ENCODE measurements at regions not wholly inside any gene's neighbourhood (a gene's known extent, or its start where the extent isn't known, plus 50 kb on each side); places are given as distances from the start of the nearest gene placed in this dataset.

DNA sequence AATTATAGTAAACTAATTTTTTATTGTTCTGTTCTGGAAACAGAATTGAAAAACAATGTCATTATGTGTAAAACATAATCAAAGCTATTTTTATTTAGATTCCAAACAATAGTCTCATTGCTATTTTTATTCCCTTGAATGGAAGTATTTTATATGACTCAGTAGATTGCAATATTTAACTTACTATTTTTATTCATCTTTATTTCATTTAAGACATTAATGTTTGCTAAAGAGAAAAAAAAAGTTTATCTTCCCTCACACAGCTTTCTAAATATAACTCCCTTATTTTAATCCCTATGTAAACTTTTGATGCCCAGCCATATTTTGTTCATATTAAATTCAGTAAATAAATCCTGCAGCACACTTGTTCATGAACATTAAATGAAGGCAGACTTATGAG, 622.4 kb downstream of the SLC6A15 start:
- TF ChIP-seq EP300 (IDR thresholded peaks at IDR 0.05) (no peak), POLR2AphosphoS5 (IDR thresholded peaks at IDR 0.05) (no peak), POLR2A (IDR thresholded peaks at IDR 0.05) (no peak)
- TF ChIP-seq, protein P1, sequence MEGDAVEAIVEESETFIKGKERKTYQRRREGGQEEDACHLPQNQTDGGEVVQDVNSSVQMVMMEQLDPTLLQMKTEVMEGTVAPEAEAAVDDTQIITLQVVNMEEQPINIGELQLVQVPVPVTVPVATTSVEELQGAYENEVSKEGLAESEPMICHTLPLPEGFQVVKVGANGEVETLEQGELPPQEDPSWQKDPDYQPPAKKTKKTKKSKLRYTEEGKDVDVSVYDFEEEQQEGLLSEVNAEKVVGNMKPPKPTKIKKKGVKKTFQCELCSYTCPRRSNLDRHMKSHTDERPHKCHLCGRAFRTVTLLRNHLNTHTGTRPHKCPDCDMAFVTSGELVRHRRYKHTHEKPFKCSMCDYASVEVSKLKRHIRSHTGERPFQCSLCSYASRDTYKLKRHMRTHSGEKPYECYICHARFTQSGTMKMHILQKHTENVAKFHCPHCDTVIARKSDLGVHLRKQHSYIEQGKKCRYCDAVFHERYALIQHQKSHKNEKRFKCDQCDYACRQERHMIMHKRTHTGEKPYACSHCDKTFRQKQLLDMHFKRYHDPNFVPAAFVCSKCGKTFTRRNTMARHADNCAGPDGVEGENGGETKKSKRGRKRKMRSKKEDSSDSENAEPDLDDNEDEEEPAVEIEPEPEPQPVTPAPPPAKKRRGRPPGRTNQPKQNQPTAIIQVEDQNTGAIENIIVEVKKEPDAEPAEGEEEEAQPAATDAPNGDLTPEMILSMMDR (IDR thresholded peaks at IDR 0.05): no peak
